GM23338 (cell line): ENCODE measurements at regions not wholly inside any gene's neighbourhood (a gene's known extent, or its start where the extent isn't known, plus 50 kb on each side); places are given as distances from the start of the nearest gene placed in this dataset.

Source experiments
- CTCF ChIP-seq, 2 experiments: fragments of 200-600 bp in 1 of 2; sonication (generic) in 1 of 2; conservative IDR thresholded peaks; 2 replicates each; pipeline versions ENCODE4 v1.5.1 to v1.6.1; 2016 to 2017; ENCODE audit warnings: antibody characterized with exemption in 2 of 2, low read depth in 2 of 2, mild to moderate bottlenecking in 2 of 2, moderate library complexity in 1 of 2
- NANOG ChIP-seq: IDR thresholded peaks from 2 replicates; pipeline ENCODE4 v1.6.1; 2016; ENCODE audit warnings: antibody characterized with exemption, borderline replicate concordance
- STAT1 ChIP-seq: IDR thresholded peaks from one replicate; pipeline ENCODE4 v1.6.1; 2016; ENCODE audit warnings: antibody characterized with exemption; ENCODE audit not compliant: unreplicated experiment
- ZNF331 ChIP-seq: fragments of 250-450 bp; sonication (Bioruptor Pico); IDR thresholded peaks from 2 replicates; pipeline ENCODE4 v1.5.0; 2020; ENCODE audit warnings: low read depth, mild to moderate bottlenecking, moderate library complexity
- ZNF462 ChIP-seq: fragments of 250-450 bp; sonication (Bioruptor Pico); IDR thresholded peaks from 2 replicates; pipeline ENCODE4 v1.5.0; 2020; ENCODE audit warnings: mild to moderate bottlenecking, moderate library complexity

GRCh38 chr13:99796175-99796819 is 175.3 kb downstream of the ZIC5 start (continued):
- TF ChIP-seq ZNF462 (CRISPR knock-in tag) (peak; percentile 84), NANOG (no peak), STAT1 (no peak), ZNF331 (CRISPR knock-in tag) (no peak), CTCF (conservative IDR thresholded peaks at IDR 0.05; ENCODE audit: low read depth in 2 of 2) (no peak)
